Testis (tissue), 2 donors: ENCODE measurements at regions not wholly inside any gene's neighbourhood (a gene's known extent, or its start where the extent isn't known, plus 50 kb on each side); places are given as distances from the start of the nearest gene placed in this dataset.

Experiments used
- POLR2A ChIP-seq: fragments of 450-650 bp; IDR thresholded peaks from one replicate; pipeline ENCODE4 v1.6.1; 2017; ENCODE audit warnings: antibody characterized with exemption, mild to moderate bottlenecking, moderate library complexity
- TF ChIP-seq, protein P1 (sequence below), 3 experiments: fragments of 450-650 bp in 2 of 3; fragments of 200-600 bp in 1 of 3; sonication (generic) in 1 of 3; IDR thresholded peaks; one replicate each; pipeline ENCODE4 v1.5.1; 2016 to 2019; ENCODE audit warnings: antibody characterized with exemption in 3 of 3, mild to moderate bottlenecking in 2 of 3, moderate library complexity in 1 of 3

DNA sequence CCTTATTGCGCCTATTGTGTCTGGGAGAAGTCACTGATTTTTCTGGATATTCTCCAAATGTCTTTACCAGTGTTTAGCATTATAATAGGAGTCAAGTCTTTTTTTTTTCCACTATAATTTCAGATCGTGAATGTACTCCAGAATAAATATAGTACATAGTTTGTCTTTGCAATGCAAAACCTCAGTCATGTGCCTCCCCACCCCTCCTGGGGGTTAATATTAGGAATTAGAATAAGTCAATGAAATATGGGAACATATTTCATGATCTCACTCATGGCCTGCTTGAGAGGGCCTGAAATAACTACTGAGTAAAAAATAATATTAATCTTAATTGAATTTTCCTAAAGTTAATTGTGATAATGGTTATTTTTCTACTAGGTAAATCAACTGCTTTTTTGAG lies 79.0 kb upstream of the TMEM170B start:
- TF ChIP-seq, protein P1, sequence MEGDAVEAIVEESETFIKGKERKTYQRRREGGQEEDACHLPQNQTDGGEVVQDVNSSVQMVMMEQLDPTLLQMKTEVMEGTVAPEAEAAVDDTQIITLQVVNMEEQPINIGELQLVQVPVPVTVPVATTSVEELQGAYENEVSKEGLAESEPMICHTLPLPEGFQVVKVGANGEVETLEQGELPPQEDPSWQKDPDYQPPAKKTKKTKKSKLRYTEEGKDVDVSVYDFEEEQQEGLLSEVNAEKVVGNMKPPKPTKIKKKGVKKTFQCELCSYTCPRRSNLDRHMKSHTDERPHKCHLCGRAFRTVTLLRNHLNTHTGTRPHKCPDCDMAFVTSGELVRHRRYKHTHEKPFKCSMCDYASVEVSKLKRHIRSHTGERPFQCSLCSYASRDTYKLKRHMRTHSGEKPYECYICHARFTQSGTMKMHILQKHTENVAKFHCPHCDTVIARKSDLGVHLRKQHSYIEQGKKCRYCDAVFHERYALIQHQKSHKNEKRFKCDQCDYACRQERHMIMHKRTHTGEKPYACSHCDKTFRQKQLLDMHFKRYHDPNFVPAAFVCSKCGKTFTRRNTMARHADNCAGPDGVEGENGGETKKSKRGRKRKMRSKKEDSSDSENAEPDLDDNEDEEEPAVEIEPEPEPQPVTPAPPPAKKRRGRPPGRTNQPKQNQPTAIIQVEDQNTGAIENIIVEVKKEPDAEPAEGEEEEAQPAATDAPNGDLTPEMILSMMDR (IDR thresholded peaks at IDR 0.05): no peak
- TF ChIP-seq POLR2A: no peak
